WERI-Rb-1 (cell line): ENCODE measurements at regions not wholly inside any gene's neighbourhood (a gene's known extent, or its start where the extent isn't known, plus 50 kb on each side); places are given as distances from the start of the nearest gene placed in this dataset.

Source experiments
- DNase-seq: peaks from one replicate; pipeline ENCODE4 v3.0.0-alpha.2; 2020
- H3K27ac ChIP-seq: fragments of 250-450 bp; sonication (Bioruptor Pico); 2 replicates; pipeline ENCODE4 v1.5.1; 2020; ENCODE audit warnings: mild to moderate bottlenecking, moderate library complexity
- H3K27me3 ChIP-seq: fragments of 250-450 bp; sonication (Bioruptor Pico); 2 replicates; pipeline ENCODE4 v1.5.1; 2021; ENCODE audit warnings: mild to moderate bottlenecking, low read depth, moderate library complexity; ENCODE audit not compliant: insufficient read depth, severe bottlenecking
- H3K36me3 ChIP-seq: fragments of 250-450 bp; sonication (Bioruptor Pico); 2 replicates; pipeline ENCODE4 v1.5.1; 2020; ENCODE audit warnings: mild to moderate bottlenecking, moderate library complexity
- H3K4me3 ChIP-seq: 2 replicates; pipeline ENCODE4 v1.5.1; 2011; ENCODE audit warnings: low read depth, mild to moderate bottlenecking, control low read depth, low read length
- H3K9me3 ChIP-seq: fragments of 250-450 bp; sonication (Bioruptor Pico); 2 replicates; pipeline ENCODE4 v1.5.1; 2021; ENCODE audit warnings: mild to moderate bottlenecking, moderate library complexity; ENCODE audit not compliant: severe bottlenecking
- TF ChIP-seq, protein P1 (sequence below): IDR thresholded peaks from 2 replicates; pipeline ENCODE4 v1.5.1; 2011; ENCODE audit warnings: low read depth, mild to moderate bottlenecking, control low read depth, inconsistent platforms, low read length

DNA sequence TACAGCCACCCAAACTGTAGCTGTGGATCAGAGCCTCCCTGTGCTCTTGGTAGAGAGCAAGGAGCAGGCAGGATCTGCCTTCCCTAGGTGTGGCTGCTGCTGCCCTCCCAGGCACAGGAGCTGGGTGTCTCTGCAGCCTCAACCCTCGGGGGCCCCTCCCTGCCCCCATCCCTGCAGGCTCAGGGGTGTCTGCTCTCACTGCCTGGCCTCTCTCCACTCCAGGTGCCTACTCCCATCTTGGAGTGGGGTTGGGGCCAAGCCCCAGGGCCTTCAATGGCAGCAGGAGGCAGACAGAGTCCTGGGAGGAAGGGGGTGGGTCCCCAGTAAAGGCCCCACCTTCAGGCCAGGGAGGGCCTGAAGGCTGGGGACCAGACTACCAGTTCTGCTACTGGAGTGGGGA lies 189.7 kb upstream of the OSR1 start:
- TF ChIP-seq, protein P1, sequence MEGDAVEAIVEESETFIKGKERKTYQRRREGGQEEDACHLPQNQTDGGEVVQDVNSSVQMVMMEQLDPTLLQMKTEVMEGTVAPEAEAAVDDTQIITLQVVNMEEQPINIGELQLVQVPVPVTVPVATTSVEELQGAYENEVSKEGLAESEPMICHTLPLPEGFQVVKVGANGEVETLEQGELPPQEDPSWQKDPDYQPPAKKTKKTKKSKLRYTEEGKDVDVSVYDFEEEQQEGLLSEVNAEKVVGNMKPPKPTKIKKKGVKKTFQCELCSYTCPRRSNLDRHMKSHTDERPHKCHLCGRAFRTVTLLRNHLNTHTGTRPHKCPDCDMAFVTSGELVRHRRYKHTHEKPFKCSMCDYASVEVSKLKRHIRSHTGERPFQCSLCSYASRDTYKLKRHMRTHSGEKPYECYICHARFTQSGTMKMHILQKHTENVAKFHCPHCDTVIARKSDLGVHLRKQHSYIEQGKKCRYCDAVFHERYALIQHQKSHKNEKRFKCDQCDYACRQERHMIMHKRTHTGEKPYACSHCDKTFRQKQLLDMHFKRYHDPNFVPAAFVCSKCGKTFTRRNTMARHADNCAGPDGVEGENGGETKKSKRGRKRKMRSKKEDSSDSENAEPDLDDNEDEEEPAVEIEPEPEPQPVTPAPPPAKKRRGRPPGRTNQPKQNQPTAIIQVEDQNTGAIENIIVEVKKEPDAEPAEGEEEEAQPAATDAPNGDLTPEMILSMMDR = no peak
- Histone ChIP-seq H3K27ac (no peak overlapping the region), H3K27me3 (peaks cover 18% of the 10 kb centered on the region), H3K9me3 (peaks cover 2% of the 10 kb centered on the region), H3K36me3 (no peaks in the 10 kb centered on the region), H3K4me3 (no peak overlapping the region)
- no peak for DNase-seq

GRCh38 chr2:19547321-19547720 lies 188.9 kb upstream of the OSR1 start:
- TF ChIP-seq, protein P1 = no peak
- no peak for DNase-seq
- Histone ChIP-seq H3K9me3 (peaks cover 2% of the 10 kb centered on the region), H3K27ac (no peak overlapping the region), H3K36me3 (no peaks in the 10 kb centered on the region), H3K4me3 (no peak overlapping the region), H3K27me3 (peaks cover 11% of the 10 kb centered on the region)

DNA sequence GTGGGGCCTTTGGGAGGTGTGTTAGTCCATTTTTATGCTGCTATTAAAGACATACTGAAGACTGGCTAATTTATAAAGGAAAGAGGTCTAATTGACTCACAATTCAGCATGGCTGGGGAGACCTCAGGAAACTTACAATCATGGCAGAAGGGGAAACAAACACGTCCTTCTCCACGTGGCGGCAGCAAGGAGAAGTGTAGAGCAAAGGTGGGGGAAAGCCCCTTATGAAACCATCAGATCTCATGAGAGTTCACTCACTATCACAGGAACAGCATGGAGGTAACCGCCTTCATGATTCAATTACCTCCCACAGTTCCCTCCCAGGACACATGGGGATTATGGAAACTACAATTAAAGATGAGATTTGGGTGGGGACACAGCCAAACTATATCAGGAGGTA lies 187.1 kb upstream of the OSR1 start:
- Histone ChIP-seq H3K36me3 (no peaks in the 10 kb centered on the region), H3K9me3 (peaks cover 2% of the 10 kb centered on the region), H3K4me3 (no peak overlapping the region), H3K27me3 (peaks cover 4% of the 10 kb centered on the region), H3K27ac (no peak overlapping the region)
- DNase-seq = no peak
- TF ChIP-seq, protein P1 = no peak

GRCh38 chr2:19543663-19544383 lies 185.4 kb upstream of the OSR1 start:
- TF ChIP-seq, protein P1 = no peak
- no peak overlapping the region for H3K4me3 ChIP-seq
- no peak overlapping the region for H3K27ac ChIP-seq
- H3K36me3 ChIP-seq = no peaks in the 10 kb centered on the region
- peaks cover under 1% of the 10 kb centered on the region for H3K9me3 ChIP-seq
- H3K27me3 ChIP-seq = no peaks in the 10 kb centered on the region
- no peak for DNase-seq

DNA sequence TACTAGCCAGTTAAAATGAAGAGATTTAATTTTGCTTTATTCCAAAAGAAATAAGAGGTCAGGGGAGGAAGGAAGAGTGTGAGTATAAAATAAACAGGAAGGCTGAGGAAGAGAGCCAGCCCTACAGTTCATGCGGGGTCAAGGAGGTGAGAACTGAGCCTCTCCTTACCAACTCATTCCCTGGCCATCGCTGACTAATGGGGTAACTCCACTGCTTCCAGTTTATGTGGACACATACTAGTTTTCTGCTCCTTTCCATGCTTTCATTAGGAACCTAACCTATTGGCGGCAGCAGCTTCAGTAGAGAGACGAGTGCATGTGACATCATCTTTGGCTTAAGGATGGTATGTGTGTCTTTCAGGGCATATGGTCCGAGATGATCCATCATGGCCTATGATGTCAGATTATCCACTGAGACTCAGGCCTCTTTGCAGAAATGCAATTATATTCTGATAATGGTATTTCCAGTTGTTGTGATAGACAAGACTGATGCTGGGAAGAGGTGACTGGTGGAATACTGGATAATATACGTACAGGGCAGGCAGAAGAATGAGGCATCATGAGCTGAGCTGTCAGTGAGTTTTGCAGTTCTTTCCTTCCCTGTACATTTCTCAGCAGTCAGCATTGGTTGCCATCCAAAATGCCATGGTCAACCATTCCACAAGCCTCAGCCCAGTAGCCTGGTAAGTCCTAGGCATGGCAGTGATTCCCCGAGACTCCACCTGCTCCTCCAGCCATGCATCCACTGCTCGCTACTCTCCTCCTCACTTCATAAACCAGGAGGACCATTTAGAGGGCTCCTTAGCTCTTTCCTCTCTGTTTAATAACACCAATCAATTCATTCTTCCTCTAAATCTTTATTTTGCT lies 184.6 kb upstream of the OSR1 start:
- no peak for DNase-seq
- Histone ChIP-seq H3K4me3 (no peak overlapping the region), H3K27me3 (no peaks in the 10 kb centered on the region), H3K9me3 (no peaks in the 10 kb centered on the region), H3K36me3 (no peaks in the 10 kb centered on the region), H3K27ac (no peak overlapping the region)
- TF ChIP-seq, protein P1 = no peak
